Mesodermal cell (in vitro differentiated cells): ENCODE measurements at regions not wholly inside any gene's neighbourhood (a gene's known extent, or its start where the extent isn't known, plus 50 kb on each side); places are given as distances from the start of the nearest gene placed in this dataset.

Experiments
- H3K27ac ChIP-seq: 2 replicates; pipeline ENCODE4 v1.7.0; 2013; ENCODE audit warnings: mild to moderate bottlenecking, low read depth, low read length, moderate library complexity; ENCODE audit not compliant: severe bottlenecking
- H3K36me3 ChIP-seq: 2 replicates; pipeline ENCODE4 v1.7.1; 2013; ENCODE audit warnings: mild to moderate bottlenecking, low read length, moderate library complexity; ENCODE audit not compliant: control insufficient read depth, insufficient read depth
- H3K4me1 ChIP-seq: one replicate; pipeline ENCODE4 v1.7.1; 2013; ENCODE audit warnings: mild to moderate bottlenecking, low read length; ENCODE audit not compliant: insufficient read depth, control insufficient read depth, poor library complexity, severe bottlenecking
- H3K4me3 ChIP-seq: 2 replicates; pipeline ENCODE4 v1.7.0; 2013; ENCODE audit warnings: low read length, control low read depth, mild to moderate bottlenecking; ENCODE audit not compliant: insufficient read depth, poor library complexity, severe bottlenecking; ENCODE audit errors: extremely low read depth
- H3K9me3 ChIP-seq: 2 replicates; pipeline ENCODE4 v1.7.1; 2013; ENCODE audit warnings: mild to moderate bottlenecking, low read length, moderate library complexity; ENCODE audit not compliant: control insufficient read depth
- WGBS, 2 experiments: methylation state at CpG; one replicate each; pipeline ENCODE4 v1.1.5; 2013; ENCODE audit warnings: missing lambda C conversion rate in 2 of 2; ENCODE audit not compliant: insufficient coverage in 2 of 2; 5-methylcytosine and 5-hydroxymethylcytosine counted together

DNA sequence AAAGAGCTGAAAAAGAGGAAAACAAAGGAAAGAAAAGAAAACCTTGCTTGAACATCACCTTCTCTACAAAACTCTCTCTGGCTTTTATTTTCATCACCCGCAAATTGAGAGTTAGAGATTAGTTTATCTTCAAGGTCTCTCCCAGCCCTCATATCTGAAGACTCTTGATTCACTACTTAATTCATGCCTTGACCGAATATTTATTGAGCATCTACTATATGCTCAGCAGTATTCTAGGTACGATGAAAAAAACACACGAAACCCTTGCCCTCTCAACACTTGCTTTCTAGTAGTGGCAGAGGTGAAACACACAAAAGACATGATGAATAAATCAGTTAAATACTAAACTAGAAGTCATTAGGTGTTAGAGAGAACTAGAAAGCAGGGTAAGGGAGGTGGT is 150.6 kb upstream of the CADM1 start:
- no peaks in the 10 kb centered on the region for H3K9me3 ChIP-seq
- H3K36me3 ChIP-seq, result no peaks in the 10 kb centered on the region
- no peak overlapping the region for H3K4me3 ChIP-seq
- WGBS, 2 experiments, result 100% methylated on average over 1 of the region's 4 CpGs
- no peak overlapping the region for H3K27ac ChIP-seq
- peaks cover 16% of the 10 kb centered on the region for H3K4me1 ChIP-seq

- no peak overlapping the region for H3K27ac ChIP-seq
- no peaks in the 10 kb centered on the region for H3K9me3 ChIP-seq
- peaks cover 15% of the 10 kb centered on the region for H3K4me1 ChIP-seq
- H3K36me3 ChIP-seq, result no peaks in the 10 kb centered on the region
- H3K4me3 ChIP-seq, result no peak overlapping the region
- 93% methylated on average over 8 of the region's 13 CpGs for WGBS, 2 experiments
Measured at GRCh38 chr11:115653926-115654325, 149.7 kb upstream of the CADM1 start.

DNA sequence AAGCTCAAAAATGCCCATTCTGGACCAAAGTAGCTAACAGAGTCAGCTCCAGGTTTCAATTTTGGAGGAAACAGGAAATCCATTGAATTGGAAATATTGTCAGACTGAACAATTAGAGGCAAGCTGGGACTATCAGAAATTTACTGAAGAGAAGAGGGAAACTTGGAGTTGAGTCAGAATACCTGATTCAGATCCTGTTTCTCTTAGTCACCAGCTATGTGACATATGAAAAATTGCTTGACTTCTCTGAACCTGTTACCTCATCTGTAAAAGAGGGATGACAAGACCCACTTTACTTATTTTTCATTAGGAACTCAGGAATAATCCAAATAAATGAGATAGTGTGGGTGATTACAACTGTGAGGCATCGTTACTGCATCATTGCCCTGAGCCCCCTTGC is 148.9 kb upstream of the CADM1 start:
- no peak overlapping the region for H3K27ac ChIP-seq
- no peak overlapping the region for H3K4me3 ChIP-seq
- H3K36me3 ChIP-seq, result no peaks in the 10 kb centered on the region
- H3K4me1 ChIP-seq, result peaks cover 11% of the 10 kb centered on the region
- WGBS, 2 experiments, result 100% methylated on average over 1 of the region's 1 CpG
- no peaks in the 10 kb centered on the region for H3K9me3 ChIP-seq

DNA sequence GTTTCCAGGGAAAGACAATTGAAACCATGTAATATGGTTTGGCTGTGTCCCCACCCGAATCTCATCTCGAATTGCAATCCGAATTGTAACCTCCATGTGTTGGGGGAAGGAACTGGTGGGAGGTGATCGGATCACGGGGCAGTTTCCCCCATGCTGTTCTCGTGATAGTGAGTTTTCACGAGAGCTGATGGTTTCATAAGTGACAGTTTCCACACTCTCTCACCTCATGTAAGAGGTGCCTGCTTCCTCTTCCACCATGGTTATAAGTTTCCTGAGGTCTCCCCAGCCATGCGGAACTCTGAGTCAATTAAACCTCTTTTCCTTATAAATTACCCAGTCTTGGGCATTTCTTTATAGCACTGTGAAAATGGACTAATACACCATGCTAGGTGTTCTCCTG is 148.3 kb upstream of the CADM1 start:
- WGBS, 2 experiments, result 74 to 81% methylated on average over 5 to 6 of the region's 8 CpGs
- no peak overlapping the region for H3K27ac ChIP-seq
- H3K9me3 ChIP-seq, result no peaks in the 10 kb centered on the region
- no peak overlapping the region for H3K4me3 ChIP-seq
- no peaks in the 10 kb centered on the region for H3K36me3 ChIP-seq
- H3K4me1 ChIP-seq, result peaks cover 11% of the 10 kb centered on the region

- Histone ChIP-seq H3K36me3 (no peaks in the 10 kb centered on the region), H3K4me3 (no peak overlapping the region), H3K9me3 (no peaks in the 10 kb centered on the region), H3K4me1 (peaks cover 11% of the 10 kb centered on the region), H3K27ac (no peak overlapping the region)
- whole genome bisulfite sequencing, 2 experiments, result 36% methylated on average over 1 of the region's 1 CpG; no CpG with 5 or more reads in 1 of the 2 experiments
Measured at GRCh38 chr11:115652094-115652493, 147.9 kb upstream of the CADM1 start.

GRCh38 chr11:115649461-115649860 is 145.2 kb upstream of the CADM1 start:
- Histone ChIP-seq H3K36me3 (no peaks in the 10 kb centered on the region), H3K4me3 (no peak overlapping the region), H3K4me1 (peaks cover 4% of the 10 kb centered on the region), H3K27ac (no peak overlapping the region), H3K9me3 (no peaks in the 10 kb centered on the region)
- 69 to 76% methylated on average over 2 to 4 of the region's 5 CpGs for WGBS, 2 experiments

DNA sequence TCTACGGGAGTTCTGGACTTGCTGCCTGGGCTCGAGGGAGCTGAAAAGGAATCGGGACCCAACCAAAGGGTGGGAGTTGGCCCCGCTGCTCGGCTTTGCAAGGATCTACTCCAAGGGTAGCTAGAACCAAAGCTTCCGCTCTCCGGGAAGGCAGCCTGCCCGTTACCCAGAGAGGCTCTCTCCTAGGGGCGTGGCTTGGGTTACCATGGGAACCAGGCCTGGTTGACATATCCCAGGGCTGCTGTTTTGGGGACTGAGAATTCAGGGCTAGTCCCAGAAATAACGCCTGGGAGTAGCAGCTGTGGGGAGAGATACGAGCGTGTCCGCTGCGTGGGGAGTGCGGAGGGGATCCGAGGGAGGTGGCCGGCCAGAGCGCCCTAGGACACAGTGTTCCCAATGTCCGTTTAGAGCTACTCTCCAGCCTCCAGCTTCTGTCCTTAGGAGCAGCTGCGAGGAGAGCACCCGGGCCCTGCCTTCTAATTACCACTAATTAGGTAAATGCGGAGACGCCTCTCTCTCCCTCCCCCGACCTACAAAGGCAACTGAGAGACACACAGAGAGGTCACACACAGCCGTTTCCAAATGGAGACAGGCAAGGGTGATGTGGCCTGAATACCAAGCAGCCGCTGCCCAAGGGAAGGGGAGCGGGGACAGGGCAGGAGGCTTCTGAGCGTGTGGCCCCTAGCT is 141.6 kb upstream of the CADM1 start:
- H3K4me1 ChIP-seq, result peaks cover 4% of the 10 kb centered on the region
- H3K36me3 ChIP-seq, result no peaks in the 10 kb centered on the region
- H3K9me3 ChIP-seq, result no peaks in the 10 kb centered on the region
- 64 to 69% methylated on average over 21 to 26 of the region's 28 CpGs for WGBS, 2 experiments
- no peak overlapping the region for H3K4me3 ChIP-seq
- peak overlapping the region; percentile 10 for H3K27ac ChIP-seq

- Histone ChIP-seq H3K4me1 (peaks cover 4% of the 10 kb centered on the region), H3K36me3 (no peaks in the 10 kb centered on the region), H3K9me3 (no peaks in the 10 kb centered on the region), H3K4me3 (no peak overlapping the region), H3K27ac (no peak overlapping the region)
- WGBS, 2 experiments, result 67 to 94% methylated on average over 1 to 3 of the region's 4 CpGs
Measured at GRCh38 chr11:115644856-115645255, 140.6 kb upstream of the CADM1 start.

DNA sequence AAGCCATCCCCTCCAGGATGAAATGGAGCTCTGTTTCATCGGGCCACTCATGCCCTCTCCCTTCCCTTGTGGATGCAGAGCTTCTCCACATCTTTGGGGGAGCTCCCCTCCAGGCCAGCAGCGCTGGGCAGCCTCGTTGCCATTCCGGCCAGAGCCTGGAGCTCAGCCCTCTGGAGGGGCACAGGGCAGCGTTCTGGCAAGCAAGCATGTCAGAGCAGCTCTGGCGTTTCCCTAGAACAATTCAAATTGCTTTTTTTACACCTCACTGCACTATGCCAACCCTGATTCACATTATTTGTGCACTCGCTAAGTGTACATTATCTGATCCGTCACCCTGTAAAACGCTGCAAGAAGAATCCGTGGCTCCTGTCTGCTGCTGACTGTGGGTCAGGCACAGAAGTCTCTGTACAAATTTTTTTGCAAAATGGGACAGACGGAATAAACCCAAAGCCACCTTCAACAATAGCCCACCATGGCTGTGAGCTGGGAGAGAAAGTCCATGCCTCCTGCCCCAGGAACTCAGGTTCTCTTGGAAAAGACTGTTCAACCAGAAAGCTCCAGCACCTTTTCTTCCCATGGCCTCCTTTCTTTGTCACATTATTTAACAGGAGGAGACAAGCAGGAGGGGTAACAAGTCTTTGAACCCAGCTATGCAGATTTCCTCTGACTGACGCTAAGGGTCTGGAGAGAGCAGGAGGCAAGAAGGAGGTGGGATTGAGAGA is 139.5 kb upstream of the CADM1 start:
- no peak overlapping the region for H3K4me3 ChIP-seq
- 85 to 87% methylated on average over 10 to 12 of the region's 12 CpGs for WGBS, 2 experiments
- H3K9me3 ChIP-seq, result no peaks in the 10 kb centered on the region
- no peak overlapping the region for H3K27ac ChIP-seq
- H3K36me3 ChIP-seq, result no peaks in the 10 kb centered on the region
- peaks cover 4% of the 10 kb centered on the region for H3K4me1 ChIP-seq

DNA sequence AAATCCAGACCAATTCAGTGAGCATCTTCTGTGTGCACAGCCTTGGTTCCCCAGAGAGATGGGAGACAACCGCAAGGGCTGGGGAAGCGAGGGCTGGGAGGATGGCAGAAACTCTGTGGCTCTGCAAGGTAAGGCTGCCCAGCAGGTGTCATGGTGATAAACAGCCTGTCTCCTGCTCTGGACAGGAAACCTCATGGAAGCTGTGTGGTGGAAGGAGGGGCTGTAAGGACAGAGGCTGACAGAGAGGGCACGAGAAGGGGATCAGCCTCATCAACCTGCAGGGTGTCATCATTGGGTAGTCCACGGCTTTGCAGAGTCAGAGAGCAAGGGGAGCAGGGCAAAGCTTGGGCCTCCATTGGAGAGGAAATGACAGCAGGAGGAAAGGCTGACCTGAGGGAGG is 138.4 kb upstream of the CADM1 start:
- no peak overlapping the region for H3K4me3 ChIP-seq
- 86 to 100% methylated on average over 4 of the region's 4 CpGs for whole genome bisulfite sequencing, 2 experiments
- peaks cover 4% of the 10 kb centered on the region for H3K4me1 ChIP-seq
- no peaks in the 10 kb centered on the region for H3K36me3 ChIP-seq
- no peaks in the 10 kb centered on the region for H3K9me3 ChIP-seq
- H3K27ac ChIP-seq, result no peak overlapping the region

DNA sequence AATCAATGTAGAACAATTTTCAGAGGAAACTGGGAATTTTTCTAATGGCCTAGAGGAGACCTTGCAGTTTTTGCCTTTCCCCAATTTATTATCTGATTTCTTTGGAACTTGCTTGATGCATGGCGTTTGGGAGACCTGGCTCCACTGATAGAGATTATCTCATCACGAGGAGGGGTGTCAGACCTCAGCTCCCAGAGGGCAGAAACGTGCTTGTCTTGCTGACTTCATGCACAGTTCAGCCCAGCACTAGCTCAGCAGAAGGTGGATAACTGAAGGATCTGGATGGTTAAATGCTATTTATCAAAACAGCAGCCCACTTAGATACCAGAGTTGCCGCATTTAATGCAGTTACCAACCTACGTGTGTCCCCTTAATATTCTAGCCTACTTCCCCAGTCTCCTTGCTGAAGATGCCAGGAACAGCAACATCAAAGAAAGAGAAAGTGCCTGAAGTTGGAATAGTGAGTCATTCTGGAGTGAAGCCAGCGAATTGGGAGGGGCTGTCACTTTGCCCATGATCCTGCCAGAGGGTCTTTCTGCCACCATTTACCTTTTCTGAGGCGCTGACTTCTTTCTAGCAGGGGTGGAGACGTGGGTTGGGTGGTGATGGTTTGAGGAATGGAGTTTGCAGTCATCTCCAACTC is 133.5 kb upstream of the CADM1 start:
- 82 to 88% methylated on average over 4 of the region's 8 CpGs for WGBS, 2 experiments

More for the DNA sequence above, 133.5 kb upstream of the CADM1 start:
- Histone ChIP-seq H3K4me3 (no peak overlapping the region), H3K27ac (no peak overlapping the region), H3K9me3 (no peaks in the 10 kb centered on the region), H3K36me3 (no peaks in the 10 kb centered on the region), H3K4me1 (no peaks in the 10 kb centered on the region)
